ENCODE measurements at regions not wholly inside any gene's neighbourhood (a gene's known extent, or its start where the extent isn't known, plus 50 kb on each side); places are given as distances from the start of the nearest gene placed in this dataset.

GRCh38 chr7:29619111-29619510, 55.5 kb downstream of the PRR15 start:
- Histone ChIP-seq H3K27ac (ENCODE audit: low read depth in 1 of 2, low read length in 2 of 2) (no peak overlapping the region), H3K36me3 (ENCODE audit: control insufficient read depth in 4 of 4, insufficient read depth in 3 of 4, low read depth in 1 of 4, low read length in 3 of 4) (no peaks in the 10 kb centered on the region), H3K9me3 (ENCODE audit: control insufficient read depth in 4 of 4, low read length in 3 of 4) (peaks cover 0 to 2% (median 0%) of the 10 kb centered on the region in 4 donors), H3K4me1 (ENCODE audit: control insufficient read depth in 4 of 4, insufficient read depth in 4 of 4, low read length in 3 of 4) (no peaks in the 10 kb centered on the region), H3K27me3 (ENCODE audit: control insufficient read depth in 4 of 4, insufficient read depth in 4 of 4, low read length in 3 of 4) (no peaks in the 10 kb centered on the region), H3K4me3 (ENCODE audit: low read depth in 1 of 3, low read length in 3 of 3) (no peak overlapping the region), H3K9ac (ENCODE audit: low read depth in 1 of 2, low read length in 2 of 2) (no peak overlapping the region)
- TF ChIP-seq JUND (IDR thresholded peaks at IDR 0.05) (no peak), SP1 (IDR thresholded peaks at IDR 0.05) (no peak)
- 91% methylated on average over 5 of the region's 5 CpGs for WGBS
- no peak for DNase-seq (ENCODE audit: low spot score)

DNA sequence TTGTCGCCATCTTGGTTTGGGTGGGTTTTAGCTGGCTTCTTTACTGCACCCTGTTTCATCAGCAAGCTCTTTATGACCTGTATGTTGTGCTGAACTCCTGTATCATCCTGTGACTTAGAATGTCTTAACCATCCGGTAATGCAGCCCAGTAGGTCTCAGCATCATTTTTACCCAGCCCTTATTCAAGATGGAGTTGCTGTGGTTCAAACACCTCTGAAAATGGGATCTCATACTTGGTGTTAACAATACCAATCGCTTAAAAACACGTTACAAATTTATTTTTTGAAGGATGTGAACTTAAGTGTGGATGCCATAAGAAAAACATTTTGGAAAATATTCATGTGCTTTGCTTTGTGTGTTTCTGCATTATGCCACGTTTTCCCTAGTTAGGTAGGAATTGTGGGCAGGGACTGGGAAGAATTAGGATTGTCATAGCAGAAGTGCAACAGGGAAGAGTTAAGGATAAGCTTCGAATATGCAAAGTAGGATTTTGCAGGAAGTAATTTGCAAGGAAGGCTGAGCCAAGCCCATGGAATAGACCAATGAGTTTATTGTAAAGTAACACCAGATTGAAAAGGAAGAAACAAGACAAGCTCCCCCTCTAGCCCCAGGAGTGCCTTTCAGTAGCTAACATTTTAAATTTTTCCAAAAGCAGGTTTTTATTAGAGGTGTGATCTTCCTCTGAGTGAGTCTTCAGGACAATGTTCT, 56.4 kb downstream of the PRR15 start:
- Histone ChIP-seq H3K27ac (ENCODE audit: low read depth in 1 of 2, low read length in 2 of 2) (no peak overlapping the region), H3K4me1 (ENCODE audit: control insufficient read depth in 4 of 4, insufficient read depth in 4 of 4, low read length in 3 of 4) (no peaks in the 10 kb centered on the region), H3K36me3 (ENCODE audit: control insufficient read depth in 4 of 4, insufficient read depth in 3 of 4, low read depth in 1 of 4, low read length in 3 of 4) (no peaks in the 10 kb centered on the region), H3K9me3 (ENCODE audit: control insufficient read depth in 4 of 4, low read length in 3 of 4) (peaks cover 0 to 2% (median 0%) of the 10 kb centered on the region in 4 donors), H3K9ac (ENCODE audit: low read depth in 1 of 2, low read length in 2 of 2) (no peak overlapping the region), H3K4me3 (ENCODE audit: low read depth in 1 of 3, low read length in 3 of 3) (no peak overlapping the region), H3K27me3 (ENCODE audit: control insufficient read depth in 4 of 4, insufficient read depth in 4 of 4, low read length in 3 of 4) (no peaks in the 10 kb centered on the region)
- no peak for TF ChIP-seq ATF3 (IDR thresholded peaks at IDR 0.05)
- TF ChIP-seq HNF4A (conservative IDR thresholded peaks at IDR 0.05): no peak
- TF ChIP-seq CTCF (IDR thresholded peaks at IDR 0.05; ENCODE audit: low read depth, low read length, missing input control): no peak
- TF ChIP-seq NR2F2 (IDR thresholded peaks at IDR 0.05): no peak
- no peak for TF ChIP-seq MAX (IDR thresholded peaks at IDR 0.05)
- no peak for TF ChIP-seq FOXA1 (IDR thresholded peaks at IDR 0.05)
- no peak for TF ChIP-seq FOXA2 (IDR thresholded peaks at IDR 0.05)
- TF ChIP-seq SP1 (IDR thresholded peaks at IDR 0.05): no peak
- TF ChIP-seq, protein P1, sequence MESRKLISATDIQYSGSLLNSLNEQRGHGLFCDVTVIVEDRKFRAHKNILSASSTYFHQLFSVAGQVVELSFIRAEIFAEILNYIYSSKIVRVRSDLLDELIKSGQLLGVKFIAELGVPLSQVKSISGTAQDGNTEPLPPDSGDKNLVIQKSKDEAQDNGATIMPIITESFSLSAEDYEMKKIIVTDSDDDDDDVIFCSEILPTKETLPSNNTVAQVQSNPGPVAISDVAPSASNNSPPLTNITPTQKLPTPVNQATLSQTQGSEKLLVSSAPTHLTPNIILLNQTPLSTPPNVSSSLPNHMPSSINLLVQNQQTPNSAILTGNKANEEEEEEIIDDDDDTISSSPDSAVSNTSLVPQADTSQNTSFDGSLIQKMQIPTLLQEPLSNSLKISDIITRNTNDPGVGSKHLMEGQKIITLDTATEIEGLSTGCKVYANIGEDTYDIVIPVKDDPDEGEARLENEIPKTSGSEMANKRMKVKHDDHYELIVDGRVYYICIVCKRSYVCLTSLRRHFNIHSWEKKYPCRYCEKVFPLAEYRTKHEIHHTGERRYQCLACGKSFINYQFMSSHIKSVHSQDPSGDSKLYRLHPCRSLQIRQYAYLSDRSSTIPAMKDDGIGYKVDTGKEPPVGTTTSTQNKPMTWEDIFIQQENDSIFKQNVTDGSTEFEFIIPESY (IDR thresholded peaks at IDR 0.05): no peak
- no peak for TF ChIP-seq HNF4G (IDR thresholded peaks at IDR 0.05)
- TF ChIP-seq YY1 (IDR thresholded peaks at IDR 0.05): no peak
- no peak for TF ChIP-seq RXRA (IDR thresholded peaks at IDR 0.05)
- no peak for TF ChIP-seq TAF1 (conservative IDR thresholded peaks at IDR 0.05)
- WGBS: 68% methylated on average over 6 of the region's 6 CpGs
- DNase-seq (ENCODE audit: low spot score): no peak

GRCh38 chr7:29620556-29620930, 56.9 kb downstream of the PRR15 start:
- Histone ChIP-seq H3K36me3 (ENCODE audit: control insufficient read depth in 4 of 4, insufficient read depth in 3 of 4, low read depth in 1 of 4, low read length in 3 of 4) (no peaks in the 10 kb centered on the region), H3K9ac (ENCODE audit: low read depth in 1 of 2, low read length in 2 of 2) (no peak overlapping the region), H3K27me3 (ENCODE audit: control insufficient read depth in 4 of 4, insufficient read depth in 4 of 4, low read length in 3 of 4) (no peaks in the 10 kb centered on the region), H3K9me3 (ENCODE audit: control insufficient read depth in 4 of 4, low read length in 3 of 4) (peaks cover 0 to 2% (median 0%) of the 10 kb centered on the region in 4 donors), H3K27ac (ENCODE audit: low read depth in 1 of 2, low read length in 2 of 2) (no peak overlapping the region), H3K4me1 (ENCODE audit: control insufficient read depth in 4 of 4, insufficient read depth in 4 of 4, low read length in 3 of 4) (no peaks in the 10 kb centered on the region), H3K4me3 (ENCODE audit: low read depth in 1 of 3, low read length in 3 of 3) (no peak overlapping the region)
- TF ChIP-seq EGR1 (IDR thresholded peaks at IDR 0.05; ENCODE audit: low read depth in 2 of 2) (no peak), YY1 (IDR thresholded peaks at IDR 0.05) (no peak), ATF3 (IDR thresholded peaks at IDR 0.05) (no peak), FOXA1 (IDR thresholded peaks at IDR 0.05) (no peak), MAX (IDR thresholded peaks at IDR 0.05) (no peak), FOXA2 (IDR thresholded peaks at IDR 0.05) (no peak), TAF1 (conservative IDR thresholded peaks at IDR 0.05) (no peak)
- TF ChIP-seq, protein P1 (IDR thresholded peaks at IDR 0.05): no peak
- no peak for DNase-seq (ENCODE audit: low spot score)
- 70% methylated on average over 2 of the region's 2 CpGs for WGBS
